HEK293 (cell line): ENCODE measurements at regions not wholly inside any gene's neighbourhood (a gene's known extent, or its start where the extent isn't known, plus 50 kb on each side); places are given as distances from the start of the nearest gene placed in this dataset.

Experiments used
- EGR2 ChIP-seq: fragments of 450-650 bp; formaldehyde crosslinking; IDR thresholded peaks from 2 replicates; pipeline ENCODE4 v1.5.1; 2016; ENCODE audit warnings: low read depth, missing biosample characterization, missing genetic modification characterization
- OSR2 ChIP-seq: fragments of 450-650 bp; formaldehyde crosslinking; IDR thresholded peaks from 2 replicates; pipeline ENCODE4 v1.5.1; 2016; ENCODE audit warnings: missing biosample characterization, missing genetic modification characterization
- TCF7L2 ChIP-seq: IDR thresholded peaks from 2 replicates; pipeline ENCODE4 v1.6.1; 2011; ENCODE audit warnings: low read depth, mild to moderate bottlenecking, inconsistent platforms, low read length, moderate library complexity, borderline replicate concordance
- TRIM28 ChIP-seq: IDR thresholded peaks from 2 replicates; pipeline ENCODE4 v1.6.1; 2011; ENCODE audit warnings: low read length, control low read depth, borderline replicate concordance
- ZFP41 ChIP-seq: fragments of 450-650 bp; formaldehyde crosslinking; IDR thresholded peaks from 2 replicates; pipeline ENCODE4 v1.5.1; 2016; ENCODE audit warnings: missing biosample characterization, missing genetic modification characterization, borderline replicate concordance
- ZFP69B ChIP-seq: fragments of 450-650 bp; formaldehyde crosslinking; IDR thresholded peaks from 2 replicates; pipeline ENCODE4 v1.5.1; 2016; ENCODE audit warnings: missing biosample characterization, missing genetic modification characterization
- ZNF157 ChIP-seq: fragments of 450-650 bp; formaldehyde crosslinking; IDR thresholded peaks from 2 replicates; pipeline ENCODE4 v1.5.1; 2016; ENCODE audit warnings: missing biosample characterization, missing genetic modification characterization
- ZNF19 ChIP-seq: fragments of 450-650 bp; formaldehyde crosslinking; IDR thresholded peaks from 2 replicates; pipeline ENCODE4; 2016; ENCODE audit warnings: missing biosample characterization, missing genetic modification characterization, low read depth
- ZNF214 ChIP-seq: fragments of 450-650 bp; formaldehyde crosslinking; IDR thresholded peaks from 2 replicates; pipeline ENCODE4 v1.5.1; 2017; ENCODE audit warnings: missing biosample characterization, mild to moderate bottlenecking, missing genetic modification characterization, borderline replicate concordance
- ZNF248 ChIP-seq: fragments of 450-650 bp; formaldehyde crosslinking; IDR thresholded peaks from 2 replicates; pipeline ENCODE4 v1.5.1; 2017; ENCODE audit warnings: missing biosample characterization, missing genetic modification characterization
- ZNF341 ChIP-seq: fragments of 450-650 bp; formaldehyde crosslinking; IDR thresholded peaks from 2 replicates; pipeline ENCODE4; 2016; ENCODE audit warnings: low read depth, missing biosample characterization, missing genetic modification characterization
- ZNF394 ChIP-seq: fragments of 450-650 bp; formaldehyde crosslinking; IDR thresholded peaks from 2 replicates; pipeline ENCODE4 v1.5.1; 2016; ENCODE audit warnings: missing biosample characterization, missing genetic modification characterization, mild to moderate bottlenecking, moderate library complexity, borderline replicate concordance
- ZNF426 ChIP-seq: fragments of 450-650 bp; formaldehyde crosslinking; IDR thresholded peaks from 2 replicates; pipeline ENCODE4 v1.5.1; 2017; ENCODE audit warnings: missing biosample characterization, missing genetic modification characterization, mild to moderate bottlenecking, inconsistent platforms, moderate library complexity
- ZNF548 ChIP-seq: fragments of 450-650 bp; formaldehyde crosslinking; IDR thresholded peaks from 2 replicates; pipeline ENCODE4 v1.5.1; 2016; ENCODE audit warnings: missing biosample characterization, missing genetic modification characterization
- ZNF555 ChIP-seq: fragments of 450-650 bp; formaldehyde crosslinking; conservative IDR thresholded peaks from 2 replicates; pipeline ENCODE4 v1.5.1; 2017; ENCODE audit warnings: missing biosample characterization, mild to moderate bottlenecking, missing genetic modification characterization, inconsistent platforms
- ZNF596 ChIP-seq: fragments of 450-650 bp; IDR thresholded peaks from 2 replicates; pipeline ENCODE4 v1.5.0; 2018; ENCODE audit warnings: missing biosample characterization, mild to moderate bottlenecking, missing genetic modification characterization, moderate library complexity
- ZNF621 ChIP-seq: fragments of 450-650 bp; formaldehyde crosslinking; IDR thresholded peaks from 2 replicates; pipeline ENCODE4 v1.5.1; 2017; ENCODE audit warnings: missing biosample characterization, missing genetic modification characterization
- ZNF624 ChIP-seq: fragments of 450-650 bp; formaldehyde crosslinking; IDR thresholded peaks from 2 replicates; pipeline ENCODE4 v1.5.1; 2017; ENCODE audit warnings: missing biosample characterization, missing genetic modification characterization
- ZNF654 ChIP-seq: fragments of 450-650 bp; formaldehyde crosslinking; IDR thresholded peaks from 2 replicates; pipeline ENCODE4 v1.5.1; 2016; ENCODE audit warnings: low read depth, missing biosample characterization, missing genetic modification characterization
- ZNF660 ChIP-seq: fragments of 450-650 bp; IDR thresholded peaks from 2 replicates; pipeline ENCODE4 v1.5.1; 2018; ENCODE audit warnings: missing biosample characterization, mild to moderate bottlenecking, missing genetic modification characterization
- ZNF768 ChIP-seq: fragments of 450-650 bp; formaldehyde crosslinking; IDR thresholded peaks from 2 replicates; pipeline ENCODE4 v1.5.1; 2018; ENCODE audit warnings: missing biosample characterization, mild to moderate bottlenecking, missing genetic modification characterization
- ZNF791 ChIP-seq: fragments of 450-650 bp; formaldehyde crosslinking; IDR thresholded peaks from 2 replicates; pipeline ENCODE4 v1.5.1; 2016; ENCODE audit warnings: missing biosample characterization, missing genetic modification characterization
- ZNF837 ChIP-seq: fragments of 450-650 bp; formaldehyde crosslinking; IDR thresholded peaks from 2 replicates; pipeline ENCODE4 v1.5.1; 2016; ENCODE audit warnings: missing biosample characterization, missing genetic modification characterization
- TF ChIP-seq, protein P1 (sequence below): fragments of 450-650 bp; formaldehyde crosslinking; IDR thresholded peaks from 2 replicates; pipeline ENCODE4 v1.5.1; 2016; ENCODE audit warnings: missing biosample characterization, missing genetic modification characterization
- TF ChIP-seq, protein P2 (sequence below): fragments of 450-650 bp; formaldehyde crosslinking; IDR thresholded peaks from 2 replicates; pipeline ENCODE4 v1.5.1; 2016; ENCODE audit warnings: missing biosample characterization, missing genetic modification characterization
- TF ChIP-seq, protein P3 (sequence below): fragments of 450-650 bp; formaldehyde crosslinking; IDR thresholded peaks from 2 replicates; pipeline ENCODE4 v1.5.1; 2016; ENCODE audit warnings: missing biosample characterization, missing genetic modification characterization
- TF ChIP-seq, protein P4 (sequence below): fragments of 450-650 bp; formaldehyde crosslinking; IDR thresholded peaks from 2 replicates; pipeline ENCODE4 v1.5.0; 2017; ENCODE audit warnings: missing biosample characterization, missing genetic modification characterization, borderline replicate concordance
- TF ChIP-seq, protein P5 (sequence below): fragments of 450-650 bp; formaldehyde crosslinking; IDR thresholded peaks from 2 replicates; pipeline ENCODE4 v1.5.1; 2016; ENCODE audit warnings: missing biosample characterization, missing genetic modification characterization

DNA sequence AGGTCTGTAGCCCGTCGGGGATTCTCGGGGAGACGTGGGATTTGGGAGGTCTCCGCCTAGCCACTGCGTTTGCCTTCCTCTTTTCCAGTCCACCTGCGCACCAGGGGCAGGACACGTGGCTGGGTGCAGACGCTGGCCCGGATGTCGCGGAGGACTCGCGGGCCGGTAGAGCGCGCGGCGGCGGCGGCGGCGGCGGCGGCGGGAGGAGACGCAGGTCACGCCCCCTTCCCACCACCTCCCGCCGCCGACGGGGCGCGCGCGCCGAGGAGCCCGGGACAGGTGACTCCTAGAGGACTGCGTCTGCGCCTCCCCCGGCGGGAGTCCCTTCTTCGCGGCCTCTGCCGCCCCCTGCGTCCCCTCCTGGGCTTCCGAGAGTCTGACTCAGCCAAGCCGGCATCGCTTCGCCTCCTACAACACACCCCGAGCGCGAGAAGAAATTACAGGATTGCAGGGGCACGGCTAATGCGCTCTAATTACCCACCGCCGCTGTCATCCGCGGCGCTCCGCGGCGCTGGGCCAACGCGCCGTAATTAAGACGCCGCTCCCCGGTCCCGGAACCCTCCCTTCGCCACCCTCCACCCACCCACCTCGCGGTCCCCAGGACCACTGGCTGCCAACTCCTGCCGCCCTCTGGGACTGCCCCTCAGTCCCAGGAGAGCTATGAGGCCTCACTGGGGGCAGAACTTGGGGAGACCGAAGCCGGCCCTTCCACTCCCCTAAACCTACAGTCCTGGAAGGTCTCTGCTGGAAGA lies 124.5 kb downstream of the MRPL14 start (continued):
- TF ChIP-seq, protein P1, sequence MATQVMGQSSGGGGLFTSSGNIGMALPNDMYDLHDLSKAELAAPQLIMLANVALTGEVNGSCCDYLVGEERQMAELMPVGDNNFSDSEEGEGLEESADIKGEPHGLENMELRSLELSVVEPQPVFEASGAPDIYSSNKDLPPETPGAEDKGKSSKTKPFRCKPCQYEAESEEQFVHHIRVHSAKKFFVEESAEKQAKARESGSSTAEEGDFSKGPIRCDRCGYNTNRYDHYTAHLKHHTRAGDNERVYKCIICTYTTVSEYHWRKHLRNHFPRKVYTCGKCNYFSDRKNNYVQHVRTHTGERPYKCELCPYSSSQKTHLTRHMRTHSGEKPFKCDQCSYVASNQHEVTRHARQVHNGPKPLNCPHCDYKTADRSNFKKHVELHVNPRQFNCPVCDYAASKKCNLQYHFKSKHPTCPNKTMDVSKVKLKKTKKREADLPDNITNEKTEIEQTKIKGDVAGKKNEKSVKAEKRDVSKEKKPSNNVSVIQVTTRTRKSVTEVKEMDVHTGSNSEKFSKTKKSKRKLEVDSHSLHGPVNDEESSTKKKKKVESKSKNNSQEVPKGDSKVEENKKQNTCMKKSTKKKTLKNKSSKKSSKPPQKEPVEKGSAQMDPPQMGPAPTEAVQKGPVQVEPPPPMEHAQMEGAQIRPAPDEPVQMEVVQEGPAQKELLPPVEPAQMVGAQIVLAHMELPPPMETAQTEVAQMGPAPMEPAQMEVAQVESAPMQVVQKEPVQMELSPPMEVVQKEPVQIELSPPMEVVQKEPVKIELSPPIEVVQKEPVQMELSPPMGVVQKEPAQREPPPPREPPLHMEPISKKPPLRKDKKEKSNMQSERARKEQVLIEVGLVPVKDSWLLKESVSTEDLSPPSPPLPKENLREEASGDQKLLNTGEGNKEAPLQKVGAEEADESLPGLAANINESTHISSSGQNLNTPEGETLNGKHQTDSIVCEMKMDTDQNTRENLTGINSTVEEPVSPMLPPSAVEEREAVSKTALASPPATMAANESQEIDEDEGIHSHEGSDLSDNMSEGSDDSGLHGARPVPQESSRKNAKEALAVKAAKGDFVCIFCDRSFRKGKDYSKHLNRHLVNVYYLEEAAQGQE: no peak
- TF ChIP-seq OSR2 (tag by site-specific recombination): peak; percentile 54
- TF ChIP-seq, protein P2, sequence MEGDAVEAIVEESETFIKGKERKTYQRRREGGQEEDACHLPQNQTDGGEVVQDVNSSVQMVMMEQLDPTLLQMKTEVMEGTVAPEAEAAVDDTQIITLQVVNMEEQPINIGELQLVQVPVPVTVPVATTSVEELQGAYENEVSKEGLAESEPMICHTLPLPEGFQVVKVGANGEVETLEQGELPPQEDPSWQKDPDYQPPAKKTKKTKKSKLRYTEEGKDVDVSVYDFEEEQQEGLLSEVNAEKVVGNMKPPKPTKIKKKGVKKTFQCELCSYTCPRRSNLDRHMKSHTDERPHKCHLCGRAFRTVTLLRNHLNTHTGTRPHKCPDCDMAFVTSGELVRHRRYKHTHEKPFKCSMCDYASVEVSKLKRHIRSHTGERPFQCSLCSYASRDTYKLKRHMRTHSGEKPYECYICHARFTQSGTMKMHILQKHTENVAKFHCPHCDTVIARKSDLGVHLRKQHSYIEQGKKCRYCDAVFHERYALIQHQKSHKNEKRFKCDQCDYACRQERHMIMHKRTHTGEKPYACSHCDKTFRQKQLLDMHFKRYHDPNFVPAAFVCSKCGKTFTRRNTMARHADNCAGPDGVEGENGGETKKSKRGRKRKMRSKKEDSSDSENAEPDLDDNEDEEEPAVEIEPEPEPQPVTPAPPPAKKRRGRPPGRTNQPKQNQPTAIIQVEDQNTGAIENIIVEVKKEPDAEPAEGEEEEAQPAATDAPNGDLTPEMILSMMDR (tag by site-specific recombination): peak; percentile 77
- TF ChIP-seq, protein P3, sequence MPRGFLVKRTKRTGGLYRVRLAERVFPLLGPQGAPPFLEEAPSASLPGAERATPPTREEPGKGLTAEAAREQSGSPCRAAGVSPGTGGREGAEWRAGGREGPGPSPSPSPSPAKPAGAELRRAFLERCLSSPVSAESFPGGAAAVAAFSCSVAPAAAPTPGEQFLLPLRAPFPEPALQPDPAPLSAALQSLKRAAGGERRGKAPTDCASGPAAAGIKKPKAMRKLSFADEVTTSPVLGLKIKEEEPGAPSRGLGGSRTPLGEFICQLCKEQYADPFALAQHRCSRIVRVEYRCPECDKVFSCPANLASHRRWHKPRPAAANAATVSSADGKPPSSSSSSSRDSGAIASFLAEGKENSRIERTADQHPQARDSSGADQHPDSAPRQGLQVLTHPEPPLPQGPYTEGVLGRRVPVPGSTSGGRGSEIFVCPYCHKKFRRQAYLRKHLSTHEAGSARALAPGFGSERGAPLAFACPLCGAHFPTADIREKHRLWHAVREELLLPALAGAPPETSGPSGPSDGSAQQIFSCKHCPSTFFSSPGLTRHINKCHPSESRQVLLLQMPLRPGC (tag by site-specific recombination): no peak
- no peak for TF ChIP-seq ZFP41 (tag by site-specific recombination)
- TF ChIP-seq ZNF157 (tag by site-specific recombination): no peak
- peak; percentile 88 for TF ChIP-seq ZNF341 (tag by site-specific recombination)
- TF ChIP-seq TCF7L2: no peak
- no peak for TF ChIP-seq ZNF654
- no peak for TF ChIP-seq ZNF548 (tag by site-specific recombination)
- no peak for TF ChIP-seq ZNF248
- TF ChIP-seq ZNF660 (tag by site-specific recombination): 0 out of 2 replicates have a peak, but pooled peaks have one; percentile 35
- TF ChIP-seq ZNF214 (tag by site-specific recombination): no peak
- TF ChIP-seq ZNF555: no peak
- no peak for TF ChIP-seq ZNF791
- no peak for TF ChIP-seq ZNF426 (tag by site-specific recombination)
- TF ChIP-seq ZNF19: no peak
- no peak for TF ChIP-seq ZNF394 (tag by site-specific recombination)
- TF ChIP-seq, protein P4, sequence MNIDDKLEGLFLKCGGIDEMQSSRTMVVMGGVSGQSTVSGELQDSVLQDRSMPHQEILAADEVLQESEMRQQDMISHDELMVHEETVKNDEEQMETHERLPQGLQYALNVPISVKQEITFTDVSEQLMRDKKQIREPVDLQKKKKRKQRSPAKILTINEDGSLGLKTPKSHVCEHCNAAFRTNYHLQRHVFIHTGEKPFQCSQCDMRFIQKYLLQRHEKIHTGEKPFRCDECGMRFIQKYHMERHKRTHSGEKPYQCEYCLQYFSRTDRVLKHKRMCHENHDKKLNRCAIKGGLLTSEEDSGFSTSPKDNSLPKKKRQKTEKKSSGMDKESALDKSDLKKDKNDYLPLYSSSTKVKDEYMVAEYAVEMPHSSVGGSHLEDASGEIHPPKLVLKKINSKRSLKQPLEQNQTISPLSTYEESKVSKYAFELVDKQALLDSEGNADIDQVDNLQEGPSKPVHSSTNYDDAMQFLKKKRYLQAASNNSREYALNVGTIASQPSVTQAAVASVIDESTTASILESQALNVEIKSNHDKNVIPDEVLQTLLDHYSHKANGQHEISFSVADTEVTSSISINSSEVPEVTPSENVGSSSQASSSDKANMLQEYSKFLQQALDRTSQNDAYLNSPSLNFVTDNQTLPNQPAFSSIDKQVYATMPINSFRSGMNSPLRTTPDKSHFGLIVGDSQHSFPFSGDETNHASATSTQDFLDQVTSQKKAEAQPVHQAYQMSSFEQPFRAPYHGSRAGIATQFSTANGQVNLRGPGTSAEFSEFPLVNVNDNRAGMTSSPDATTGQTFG (tag by site-specific recombination): no peak
- TF ChIP-seq ZNF837 (tag by site-specific recombination): no peak
- TF ChIP-seq ZNF621 (tag by site-specific recombination): no peak
- no peak for TF ChIP-seq ZNF596 (tag by site-specific recombination)
- peak; percentile 79 for TF ChIP-seq EGR2
- TF ChIP-seq ZNF624 (tag by site-specific recombination): no peak
- TF ChIP-seq ZNF768: no peak
- no peak for TF ChIP-seq TRIM28
- peak; percentile 66 for TF ChIP-seq ZFP69B (tag by site-specific recombination)
- TF ChIP-seq, protein P5, sequence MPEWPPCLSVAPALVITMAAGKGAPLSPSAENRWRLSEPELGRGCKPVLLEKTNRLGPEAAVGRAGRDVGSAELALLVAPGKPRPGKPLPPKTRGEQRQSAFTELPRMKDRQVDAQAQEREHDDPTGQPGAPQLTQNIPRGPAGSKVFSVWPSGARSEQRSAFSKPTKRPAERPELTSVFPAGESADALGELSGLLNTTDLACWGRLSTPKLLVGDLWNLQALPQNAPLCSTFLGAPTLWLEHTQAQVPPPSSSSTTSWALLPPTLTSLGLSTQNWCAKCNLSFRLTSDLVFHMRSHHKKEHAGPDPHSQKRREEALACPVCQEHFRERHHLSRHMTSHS (tag by site-specific recombination): no peak
